ENCODE measurements at regions not wholly inside any gene's neighbourhood (a gene's known extent, or its start where the extent isn't known, plus 50 kb on each side); places are given as distances from the start of the nearest gene placed in this dataset.

DNA sequence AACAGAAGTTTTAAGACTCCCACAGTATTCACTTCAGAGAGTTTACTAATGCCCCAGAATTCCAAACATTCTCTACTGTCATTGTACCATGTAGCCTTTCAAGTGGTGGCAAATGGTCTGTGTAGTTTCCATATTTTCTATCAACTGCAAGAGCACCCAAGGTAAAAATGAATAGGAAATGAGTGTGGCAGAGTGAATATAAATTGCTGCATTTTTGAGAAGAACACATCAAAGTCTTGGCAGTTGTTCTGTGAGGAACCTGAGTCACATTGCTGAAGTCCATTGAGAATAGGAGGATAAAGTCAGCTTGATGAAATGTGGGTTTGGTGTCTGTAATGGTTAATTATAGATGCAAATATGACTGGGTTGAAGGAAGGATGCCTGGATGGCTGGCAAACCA is 193.6 kb downstream of the AASDHPPT start:
- Histone ChIP-seq H3K4me1 (ENCODE audit: control insufficient read depth in 1 of 2, extremely low read depth in 1 of 2, insufficient read depth in 2 of 2, low read length in 2 of 2) (no peaks in the 10 kb centered on the region), H3K27ac (ENCODE audit: low read length) (no peak overlapping the region), H3K9me3 (no peaks in the 10 kb centered on the region), H3K4me3 (ENCODE audit: control insufficient read depth in 1 of 2, extremely low read depth in 1 of 2, low read length in 1 of 2) (no peak overlapping the region), H3K36me3 (ENCODE audit: control insufficient read depth in 2 of 2, extremely low read depth in 1 of 2, insufficient read depth in 1 of 2, low read length in 1 of 2) (no peaks in the 10 kb centered on the region), H3K27me3 (replicated peaks in 1 of 2; ENCODE audit: control insufficient read depth in 2 of 2, extremely low read depth in 1 of 2, insufficient read depth in 2 of 2, low read length in 1 of 2) (no peaks in the 10 kb centered on the region)
- DNase-seq (no peak), ATAC-seq (replicated peaks in 1 of 4) (no peak)
- CTCF ChIA-PET: no interaction called here
- no peaks in the 10 kb centered on the region for H3K4me1 Mint-ChIP-seq
- no peaks in the 10 kb centered on the region for H3K27me3 Mint-ChIP-seq
- H3K4me3 Mint-ChIP-seq: no peak overlapping the region
- H3K36me3 Mint-ChIP-seq: no peaks in the 10 kb centered on the region
- H3K9me3 Mint-ChIP-seq: peaks cover 15 to 24% (median 20%) of the 10 kb centered on the region in 3 donors
- POLR2A ChIA-PET: no interaction called here
- H3K27ac Mint-ChIP-seq: no peak overlapping the region

DNA sequence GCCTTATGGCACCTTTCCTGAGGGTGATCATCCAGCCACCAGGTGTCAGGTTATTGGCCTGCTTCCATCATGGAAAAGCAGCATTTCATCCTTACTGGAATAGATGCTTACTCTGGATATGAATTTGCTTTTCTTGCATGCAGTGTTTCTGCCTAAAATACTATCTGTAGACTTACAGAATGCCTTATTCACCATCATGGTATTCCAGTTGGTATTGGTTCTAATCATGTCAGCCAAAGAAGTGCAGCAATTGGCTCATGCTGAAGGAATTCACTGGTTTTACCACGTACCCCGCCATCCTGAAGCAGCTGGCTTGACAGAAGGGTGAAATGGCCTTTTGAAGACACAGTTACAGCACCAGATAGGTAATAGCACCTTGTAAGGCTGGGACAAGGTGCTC is 194.2 kb downstream of the AASDHPPT start:
- no peaks in the 10 kb centered on the region for H3K9me3 ChIP-seq
- H3K4me1 ChIP-seq (ENCODE audit: control insufficient read depth in 1 of 2, extremely low read depth in 1 of 2, insufficient read depth in 2 of 2, low read length in 2 of 2): no peaks in the 10 kb centered on the region
- Mint-ChIP-seq H3K4me1 (no peaks in the 10 kb centered on the region), H3K27ac (no peak overlapping the region), H3K4me3 (no peak overlapping the region), H3K27me3 (no peaks in the 10 kb centered on the region), H3K36me3 (no peaks in the 10 kb centered on the region), H3K9me3 (peaks cover 15 to 23% (median 16%) of the 10 kb centered on the region in 3 donors)
- POLR2A ChIA-PET: no interaction called here
- ATAC-seq (replicated peaks in 1 of 4) (no peak), DNase-seq (no peak)
- no peak overlapping the region for H3K27ac ChIP-seq (ENCODE audit: low read length)
- no peak overlapping the region for H3K4me3 ChIP-seq (ENCODE audit: control insufficient read depth in 1 of 2, extremely low read depth in 1 of 2, low read length in 1 of 2)
- CTCF ChIA-PET: no interaction called here
- no peaks in the 10 kb centered on the region for H3K36me3 ChIP-seq (ENCODE audit: control insufficient read depth in 2 of 2, extremely low read depth in 1 of 2, insufficient read depth in 1 of 2, low read length in 1 of 2)
- H3K27me3 ChIP-seq (replicated peaks in 1 of 2; ENCODE audit: control insufficient read depth in 2 of 2, extremely low read depth in 1 of 2, insufficient read depth in 2 of 2, low read length in 1 of 2): no peaks in the 10 kb centered on the region
- WGBS (ENCODE audit: insufficient coverage): 100% methylated on average over 1 of the region's 2 CpGs

DNA sequence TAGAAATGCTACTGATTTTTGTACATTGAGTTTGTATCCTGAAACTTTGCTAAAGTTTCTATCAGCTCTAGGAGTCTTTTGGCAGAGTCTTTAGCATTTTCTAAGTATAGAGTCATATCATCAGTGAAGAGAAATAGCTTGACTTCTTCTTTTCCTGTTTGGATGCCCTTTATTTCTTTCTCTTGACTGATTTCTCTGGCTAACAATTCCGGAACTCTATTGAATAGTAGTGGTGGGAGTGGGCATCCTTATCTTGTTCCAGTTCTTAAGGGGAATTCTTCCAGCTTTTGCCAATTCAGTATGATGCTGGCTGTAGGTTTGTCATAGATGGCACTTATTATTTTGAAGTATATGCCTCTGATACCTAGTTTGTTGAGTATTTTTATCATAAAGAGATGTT is 197.7 kb downstream of the AASDHPPT start:
- Mint-ChIP-seq H3K36me3 (no peaks in the 10 kb centered on the region), H3K4me1 (no peaks in the 10 kb centered on the region), H3K27me3 (no peaks in the 10 kb centered on the region), H3K4me3 (no peak overlapping the region), H3K27ac (no peak overlapping the region), H3K9me3 (peaks cover 6 to 16% (median 14%) of the 10 kb centered on the region in 3 donors)
- Histone ChIP-seq H3K36me3 (ENCODE audit: control insufficient read depth in 2 of 2, extremely low read depth in 1 of 2, insufficient read depth in 1 of 2, low read length in 1 of 2) (no peaks in the 10 kb centered on the region), H3K4me1 (ENCODE audit: control insufficient read depth in 1 of 2, extremely low read depth in 1 of 2, insufficient read depth in 2 of 2, low read length in 2 of 2) (no peaks in the 10 kb centered on the region), H3K27ac (ENCODE audit: low read length) (no peak overlapping the region), H3K27me3 (replicated peaks in 1 of 2; ENCODE audit: control insufficient read depth in 2 of 2, extremely low read depth in 1 of 2, insufficient read depth in 2 of 2, low read length in 1 of 2) (no peaks in the 10 kb centered on the region), H3K4me3 (ENCODE audit: control insufficient read depth in 1 of 2, extremely low read depth in 1 of 2, low read length in 1 of 2) (no peak overlapping the region), H3K9me3 (no peaks in the 10 kb centered on the region)
- ChIA-PET POLR2A (interaction anchor here in 1 of 2 donors (0.6 to 0.7 kb wide), 2 partner anchors 835 to 1832 kb away, joined by 4 to 15 read pairs; no protein-coding TSS in a partner anchor), CTCF (interaction anchor here in 1 of 2 donors (0.6 to 0.7 kb wide), 2 partner anchors 25 to 86 kb away, joined by 4 to 7 read pairs; no protein-coding TSS in a partner anchor)
- DNase-seq: no peak
- no peak for ATAC-seq (replicated peaks in 1 of 4)
- no CpG with 5 or more reads among the region's 1 CpG for WGBS (ENCODE audit: insufficient coverage)

DNA sequence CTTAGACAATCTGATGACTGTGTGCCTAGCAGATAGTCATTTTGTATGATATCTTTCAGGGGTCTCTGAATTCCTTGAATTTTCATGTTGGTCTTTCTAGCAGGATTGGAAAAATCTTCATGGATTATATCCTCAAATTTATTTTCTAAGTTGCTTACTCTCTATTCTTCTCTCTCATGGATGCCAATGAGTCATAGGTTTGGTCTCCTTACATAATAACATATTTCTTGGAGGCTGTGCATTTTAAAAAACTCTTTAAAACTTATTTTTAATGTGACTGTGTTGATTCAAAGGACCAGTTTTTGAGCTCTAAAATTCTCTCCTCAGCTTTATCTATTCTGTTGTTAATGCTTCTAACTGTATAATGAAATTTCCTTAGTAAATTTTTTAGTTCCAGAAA is 198.7 kb downstream of the AASDHPPT start:
- POLR2A ChIA-PET: no interaction called here
- ATAC-seq (replicated peaks in 1 of 4) (no peak), DNase-seq (no peak)
- Histone ChIP-seq H3K36me3 (ENCODE audit: control insufficient read depth in 2 of 2, extremely low read depth in 1 of 2, insufficient read depth in 1 of 2, low read length in 1 of 2) (no peaks in the 10 kb centered on the region), H3K4me1 (ENCODE audit: control insufficient read depth in 1 of 2, extremely low read depth in 1 of 2, insufficient read depth in 2 of 2, low read length in 2 of 2) (no peaks in the 10 kb centered on the region), H3K9me3 (no peaks in the 10 kb centered on the region), H3K27me3 (replicated peaks in 1 of 2; ENCODE audit: control insufficient read depth in 2 of 2, extremely low read depth in 1 of 2, insufficient read depth in 2 of 2, low read length in 1 of 2) (no peaks in the 10 kb centered on the region), H3K27ac (ENCODE audit: low read length) (no peak overlapping the region), H3K4me3 (ENCODE audit: control insufficient read depth in 1 of 2, extremely low read depth in 1 of 2, low read length in 1 of 2) (no peak overlapping the region)
- H3K36me3 Mint-ChIP-seq: no peaks in the 10 kb centered on the region
- peaks cover 6 to 16% (median 14%) of the 10 kb centered on the region in 3 donors for H3K9me3 Mint-ChIP-seq
- no peaks in the 10 kb centered on the region for H3K27me3 Mint-ChIP-seq
- CTCF ChIA-PET: no interaction called here
- no peak overlapping the region for H3K27ac Mint-ChIP-seq
- no peaks in the 10 kb centered on the region for H3K4me1 Mint-ChIP-seq
- no peak overlapping the region for H3K4me3 Mint-ChIP-seq

DNA sequence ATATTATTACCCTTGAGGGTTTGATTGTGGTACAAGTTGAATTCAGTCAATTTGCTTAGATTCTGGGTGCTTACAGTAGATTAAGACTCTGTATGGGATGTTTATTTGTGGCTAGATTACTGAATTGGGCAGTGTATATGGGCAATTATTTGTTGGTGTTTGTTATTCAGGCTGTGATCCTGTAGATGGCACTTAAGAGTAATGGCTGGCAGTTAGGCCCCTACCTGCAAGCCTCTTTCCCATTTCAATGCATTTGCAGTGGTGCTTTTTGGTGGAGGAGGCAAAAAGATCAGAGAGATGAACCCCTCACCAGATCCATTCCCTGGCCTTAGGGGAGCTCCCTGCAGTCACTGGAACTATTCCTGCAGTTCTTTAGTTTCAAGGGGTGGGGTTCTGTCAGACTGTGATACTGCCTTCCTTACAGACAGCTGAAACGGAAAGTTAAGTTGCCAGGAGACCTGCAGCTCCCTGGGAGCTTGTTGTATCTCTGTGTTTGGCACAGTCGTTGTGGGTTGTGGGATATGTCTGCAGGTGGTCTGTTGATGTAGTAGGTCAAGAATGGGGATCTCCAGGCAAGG is 199.5 kb downstream of the AASDHPPT start:
- no peaks in the 10 kb centered on the region for H3K27me3 ChIP-seq (replicated peaks in 1 of 2; ENCODE audit: control insufficient read depth in 2 of 2, extremely low read depth in 1 of 2, insufficient read depth in 2 of 2, low read length in 1 of 2)
- POLR2A ChIA-PET: no interaction called here
- Mint-ChIP-seq H3K4me1 (no peaks in the 10 kb centered on the region), H3K27me3 (no peaks in the 10 kb centered on the region), H3K4me3 (no peak overlapping the region), H3K36me3 (no peaks in the 10 kb centered on the region), H3K9me3 (peaks cover 6 to 16% (median 14%) of the 10 kb centered on the region in 3 donors), H3K27ac (no peak overlapping the region)
- no peak overlapping the region for H3K4me3 ChIP-seq (ENCODE audit: control insufficient read depth in 1 of 2, extremely low read depth in 1 of 2, low read length in 1 of 2)
- H3K27ac ChIP-seq (ENCODE audit: low read length): no peak overlapping the region
- no peaks in the 10 kb centered on the region for H3K36me3 ChIP-seq (ENCODE audit: control insufficient read depth in 2 of 2, extremely low read depth in 1 of 2, insufficient read depth in 1 of 2, low read length in 1 of 2)
- CTCF ChIA-PET: no interaction called here
- ATAC-seq (replicated peaks in 1 of 4) (no peak), DNase-seq (no peak)
- H3K9me3 ChIP-seq: no peaks in the 10 kb centered on the region
- 33% methylated on average over 2 of the region's 2 CpGs for WGBS (ENCODE audit: insufficient coverage)
- no peaks in the 10 kb centered on the region for H3K4me1 ChIP-seq (ENCODE audit: control insufficient read depth in 1 of 2, extremely low read depth in 1 of 2, insufficient read depth in 2 of 2, low read length in 2 of 2)

DNA sequence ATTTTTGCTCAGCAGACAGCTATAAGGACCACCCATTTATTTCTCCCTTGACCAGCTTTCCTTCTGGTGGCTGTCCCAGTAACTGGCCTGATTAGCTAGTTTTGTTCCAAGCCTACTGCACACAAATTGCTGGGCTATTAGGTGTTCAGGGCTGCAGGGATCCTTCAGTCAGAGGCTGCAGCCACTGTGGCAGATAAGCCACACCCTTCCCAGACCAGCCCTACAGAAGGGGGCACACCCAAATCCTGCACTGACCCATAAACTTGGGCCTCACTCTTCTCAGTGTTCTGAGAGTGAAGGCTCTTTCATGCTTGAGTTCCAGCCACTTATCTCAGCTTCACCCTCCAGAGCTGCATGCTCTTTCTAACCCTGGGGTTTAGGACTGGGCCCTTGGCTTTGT is 200.0 kb downstream of the AASDHPPT start:
- Histone ChIP-seq H3K4me1 (ENCODE audit: control insufficient read depth in 1 of 2, extremely low read depth in 1 of 2, insufficient read depth in 2 of 2, low read length in 2 of 2) (no peaks in the 10 kb centered on the region), H3K36me3 (ENCODE audit: control insufficient read depth in 2 of 2, extremely low read depth in 1 of 2, insufficient read depth in 1 of 2, low read length in 1 of 2) (no peaks in the 10 kb centered on the region), H3K9me3 (no peaks in the 10 kb centered on the region), H3K27ac (ENCODE audit: low read length) (no peak overlapping the region), H3K4me3 (ENCODE audit: control insufficient read depth in 1 of 2, extremely low read depth in 1 of 2, low read length in 1 of 2) (no peak overlapping the region), H3K27me3 (replicated peaks in 1 of 2; ENCODE audit: control insufficient read depth in 2 of 2, extremely low read depth in 1 of 2, insufficient read depth in 2 of 2, low read length in 1 of 2) (no peaks in the 10 kb centered on the region)
- POLR2A ChIA-PET: no interaction called here
- Mint-ChIP-seq H3K4me1 (no peaks in the 10 kb centered on the region), H3K36me3 (no peaks in the 10 kb centered on the region), H3K27ac (no peak overlapping the region), H3K27me3 (no peaks in the 10 kb centered on the region), H3K4me3 (no peak overlapping the region), H3K9me3 (peaks cover 6 to 14% (median 14%) of the 10 kb centered on the region in 3 donors)
- ATAC-seq (replicated peaks in 1 of 4) (no peak), DNase-seq (no peak)
- CTCF ChIA-PET: no interaction called here

DNA sequence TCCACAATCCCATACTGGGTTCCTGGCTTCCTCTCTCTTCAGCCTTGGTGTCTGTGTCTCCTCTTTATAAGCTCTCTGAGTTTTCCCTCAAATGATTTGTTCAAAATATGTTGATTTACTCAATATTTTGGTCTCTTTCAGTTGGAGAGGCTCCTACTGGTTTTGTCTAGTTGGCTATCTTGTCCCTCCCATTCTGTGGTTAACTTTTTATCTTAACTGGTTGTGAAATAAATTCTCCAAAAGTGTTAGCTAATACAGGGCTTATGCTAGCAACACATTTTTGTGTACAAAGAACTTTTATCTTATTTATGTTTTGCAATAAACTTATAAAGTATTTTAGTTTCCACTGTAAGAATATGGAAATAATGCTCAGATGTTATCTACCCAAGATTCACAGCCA is 200.9 kb downstream of the AASDHPPT start:
- Mint-ChIP-seq H3K9me3 (peaks cover 2 to 14% (median 10%) of the 10 kb centered on the region in 3 donors), H3K36me3 (no peaks in the 10 kb centered on the region), H3K27me3 (peaks cover 0 to 1% of the 10 kb centered on the region in 2 donors), H3K4me1 (no peaks in the 10 kb centered on the region), H3K27ac (no peak overlapping the region), H3K4me3 (no peak overlapping the region)
- ChIA-PET CTCF (no interaction called here), POLR2A (interaction anchor here in 1 of 2 donors (0.5 kb wide), 1 partner anchor 713 kb away, joined by 3 read pairs; no protein-coding TSS in a partner anchor)
- no peaks in the 10 kb centered on the region for H3K9me3 ChIP-seq
- no peaks in the 10 kb centered on the region for H3K27me3 ChIP-seq (replicated peaks in 1 of 2; ENCODE audit: control insufficient read depth in 2 of 2, extremely low read depth in 1 of 2, insufficient read depth in 2 of 2, low read length in 1 of 2)
- no peaks in the 10 kb centered on the region for H3K4me1 ChIP-seq (ENCODE audit: control insufficient read depth in 1 of 2, extremely low read depth in 1 of 2, insufficient read depth in 2 of 2, low read length in 2 of 2)
- H3K36me3 ChIP-seq (ENCODE audit: control insufficient read depth in 2 of 2, extremely low read depth in 1 of 2, insufficient read depth in 1 of 2, low read length in 1 of 2): no peaks in the 10 kb centered on the region
- no peak overlapping the region for H3K27ac ChIP-seq (ENCODE audit: low read length)
- DNase-seq (no peak), ATAC-seq (replicated peaks in 1 of 4) (no peak)
- H3K4me3 ChIP-seq (ENCODE audit: control insufficient read depth in 1 of 2, extremely low read depth in 1 of 2, low read length in 1 of 2): no peak overlapping the region

Data from T-cell (primary cell).